A549 (cell line): ENCODE measurements at regions not wholly inside any gene's neighbourhood (a gene's known extent, or its start where the extent isn't known, plus 50 kb on each side); places are given as distances from the start of the nearest gene placed in this dataset.
A peak's percentile ranks its signal among the peaks of the same experiment; 100 is the strongest.

Experiments
- ATAC-seq, 2 experiments: fragments of 200-7000 bp in 1 of 2; fragments of >200 bp in 1 of 2; cut with Nextera tagmentation in 1 of 2; cut with Tn5 transposase in 1 of 2; 3 replicates each; pipeline versions ENCODE4 v1.8.0 to v1.9.1; 2018 to 2020; ENCODE audit warnings: mild to moderate bottlenecking in 1 of 2, moderate library complexity in 1 of 2
- CTCF ChIA-PET: fragments of 300-600 bp; sonication (Branson Sonifier 250); formaldehyde crosslinking; extraction: SDS; loops from one replicate; lab custom pipeline; 2021; ENCODE audit warnings: antibody characterized with exemption, inconsistent platforms; lab: Yijun Ruan, JAX
- POLR2A ChIA-PET: fragments of 350-600 bp; formaldehyde crosslinking; extraction: SDS; loops from one replicate; lab custom pipeline; 2021; ENCODE audit warnings: antibody characterized with exemption, inconsistent platforms; lab: Yijun Ruan, JAX
- DNase-seq, 2 experiments: peaks; one replicate each; pipeline versions ENCODE4 v3.0.0 to v3.0.0-alpha.2; 2011 to 2016; ENCODE audit warnings: low read depth in 1 of 2, low spot score in 1 of 2
- FAIRE-seq: peaks from 2 replicates; lab custom pipeline; 2011; peaks lifted over from hg19 to GRCh38; lab: Jason Lieb, UNC
- H3K27ac ChIP-seq, 2 experiments: fragments of >200 bp; sonication (Bioruptor Twin); formaldehyde crosslinking; 3 replicates each; pipeline ENCODE4 v1.5.1; 2016 to 2017
- H3K4me1 ChIP-seq: fragments of >200 bp; sonication (Bioruptor Twin); formaldehyde crosslinking; 3 replicates; pipeline ENCODE4 v1.6.1; 2016
- H3K4me2 ChIP-seq: fragments of >200 bp; sonication (Bioruptor Twin); formaldehyde crosslinking; 3 replicates; pipeline ENCODE4 v1.6.1; 2016
- H3K4me3 ChIP-seq: fragments of >200 bp; sonication (Bioruptor Twin); formaldehyde crosslinking; 3 replicates; pipeline ENCODE4 v1.5.1; 2016
- H3K9me3 ChIP-seq: fragments of >200 bp; sonication (Bioruptor Twin); formaldehyde crosslinking; 3 replicates; pipeline ENCODE4 v1.6.1; 2016
- CHD2 ChIP-seq: fragments of 150-350 bp; IDR thresholded peaks from 2 replicates; pipeline ENCODE4 v1.6.1; 2014; ENCODE audit warnings: low read length; ENCODE audit not compliant: partially characterized antibody
- CHD4 ChIP-seq: fragments of 200-600 bp; sonication (generic); IDR thresholded peaks from 2 replicates; pipeline ENCODE4 v1.6.1; 2016; ENCODE audit warnings: antibody characterized with exemption, mild to moderate bottlenecking, borderline replicate concordance
- EP300 ChIP-seq, 2 experiments: fragments of >200 bp; sonication (Bioruptor Twin); formaldehyde crosslinking; IDR thresholded peaks; 2 replicates in 1 of 2; 3 replicates in 1 of 2; pipeline ENCODE4 v1.6.1; 2016 to 2017
- HEYL ChIP-seq: fragments of 250-450 bp; sonication (Bioruptor Pico); IDR thresholded peaks from 2 replicates; pipeline ENCODE4 v1.8.0; 2021; ENCODE audit warnings: mild to moderate bottlenecking, moderate library complexity
- HOXB5 ChIP-seq: fragments of 250-450 bp; sonication (Bioruptor Pico); IDR thresholded peaks from 2 replicates; pipeline ENCODE4 v1.5.0; 2020; ENCODE audit warnings: mild to moderate bottlenecking, moderate library complexity
- JUN ChIP-seq, 2 experiments: fragments of >200 bp; sonication (Bioruptor Twin); formaldehyde crosslinking; IDR thresholded peaks; 2 replicates in 1 of 2; 3 replicates in 1 of 2; pipeline ENCODE4 v1.6.1; 2016 to 2017
- JUNB ChIP-seq: fragments of >200 bp; sonication (Bioruptor Twin); formaldehyde crosslinking; IDR thresholded peaks from 2 replicates; pipeline ENCODE4 v1.6.1; 2016
- MAFK ChIP-seq: fragments of 450-650 bp; IDR thresholded peaks from 2 replicates; pipeline ENCODE4 v1.6.1; 2014; ENCODE audit not compliant: partially characterized antibody
- POLR2A ChIP-seq: IDR thresholded peaks from 2 replicates; pipeline ENCODE4 v1.6.1; 2012; ENCODE audit warnings: mild to moderate bottlenecking, low read length
- POLR2AphosphoS2 ChIP-seq: conservative IDR thresholded peaks from 2 replicates; pipeline ENCODE4 v1.6.1; 2012; ENCODE audit warnings: low read length, improper control_type of control experiment, inconsistent platforms
- RAD21 ChIP-seq, 2 experiments: fragments of >200 bp in 1 of 2; sonication (Bioruptor Twin) in 1 of 2; formaldehyde crosslinking in 1 of 2; IDR thresholded peaks in 1 of 2; conservative IDR thresholded peaks in 1 of 2; 2 replicates in 1 of 2; 3 replicates in 1 of 2; pipeline ENCODE4 v1.6.1; 2012 to 2018; ENCODE audit warnings: inconsistent platforms in 1 of 2
- ZFP36 ChIP-seq: fragments of 450-650 bp; IDR thresholded peaks from 2 replicates; pipeline ENCODE4 v1.6.1; 2014; ENCODE audit warnings: borderline replicate concordance; ENCODE audit not compliant: partially characterized antibody
- WGBS: methylation state at CpG from one replicate; pipeline ENCODE4 v1.1.6; 2017; ENCODE audit errors: missing lambda C conversion rate; 5-methylcytosine and 5-hydroxymethylcytosine counted together
- TF ChIP-seq, protein P1 (sequence below): fragments of 450-650 bp; IDR thresholded peaks from 2 replicates; pipeline ENCODE4 v1.6.1; 2014; ENCODE audit warnings: antibody characterized with exemption
- TF ChIP-seq, protein P2 (sequence below): fragments of 250-450 bp; sonication (Bioruptor Pico); IDR thresholded peaks from 2 replicates; pipeline ENCODE4 v1.5.0; 2021; ENCODE audit warnings: mild to moderate bottlenecking, moderate library complexity, borderline replicate concordance
- TF ChIP-seq, protein P3 (sequence below): fragments of >200 bp; sonication (Bioruptor Twin); formaldehyde crosslinking; IDR thresholded peaks from 3 replicates; pipeline ENCODE4 v1.5.1; 2016
- TF ChIP-seq, protein P4 (sequence below): IDR thresholded peaks from 2 replicates; pipeline ENCODE4 v1.6.1; 2012; ENCODE audit warnings: low read depth, borderline replicate concordance
- TF ChIP-seq, protein P5 (sequence below): IDR thresholded peaks from 2 replicates; pipeline ENCODE4 v1.6.1; 2012

DNA sequence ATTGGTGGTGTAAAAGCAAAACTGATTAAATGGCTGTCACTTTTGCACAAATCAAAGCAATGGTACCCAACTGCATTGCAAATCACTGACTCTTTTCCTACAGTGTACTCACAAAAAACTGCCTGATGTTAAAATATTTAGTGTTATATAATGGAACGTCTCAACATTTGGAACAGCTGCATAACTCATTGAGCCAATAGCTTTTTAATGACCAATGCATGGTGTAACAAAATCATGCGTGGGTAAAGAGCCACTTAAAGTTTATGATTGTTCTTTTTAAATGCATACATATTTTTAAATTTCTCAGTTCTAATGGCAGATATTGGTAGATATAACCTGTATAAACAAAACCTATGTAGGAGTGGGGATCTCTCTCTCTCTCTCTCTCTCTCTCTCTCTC is 204.0 kb upstream of the MPHOSPH6 start:
- DNase-seq (no peak), ATAC-seq (no peak), FAIRE-seq (no peak)
- Histone ChIP-seq H3K4me1 (no peaks in the 10 kb centered on the region), H3K27ac (no peak overlapping the region), H3K4me3 (no peak overlapping the region), H3K9me3 (no peaks in the 10 kb centered on the region), H3K4me2 (no peak overlapping the region)
- POLR2A ChIA-PET, result no interaction called here
- WGBS, result 1% methylated on average over 2 of the region's 2 CpGs
- TF ChIP-seq EP300 (IDR thresholded peaks at IDR 0.05), result no peak
- TF ChIP-seq HOXB5 (CRISPR knock-in tag), result no peak
- TF ChIP-seq CHD4, result no peak
- TF ChIP-seq, protein P1, sequence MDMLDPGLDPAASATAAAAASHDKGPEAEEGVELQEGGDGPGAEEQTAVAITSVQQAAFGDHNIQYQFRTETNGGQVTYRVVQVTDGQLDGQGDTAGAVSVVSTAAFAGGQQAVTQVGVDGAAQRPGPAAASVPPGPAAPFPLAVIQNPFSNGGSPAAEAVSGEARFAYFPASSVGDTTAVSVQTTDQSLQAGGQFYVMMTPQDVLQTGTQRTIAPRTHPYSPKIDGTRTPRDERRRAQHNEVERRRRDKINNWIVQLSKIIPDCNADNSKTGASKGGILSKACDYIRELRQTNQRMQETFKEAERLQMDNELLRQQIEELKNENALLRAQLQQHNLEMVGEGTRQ, result no peak
- CTCF ChIA-PET, result no interaction called here

DNA sequence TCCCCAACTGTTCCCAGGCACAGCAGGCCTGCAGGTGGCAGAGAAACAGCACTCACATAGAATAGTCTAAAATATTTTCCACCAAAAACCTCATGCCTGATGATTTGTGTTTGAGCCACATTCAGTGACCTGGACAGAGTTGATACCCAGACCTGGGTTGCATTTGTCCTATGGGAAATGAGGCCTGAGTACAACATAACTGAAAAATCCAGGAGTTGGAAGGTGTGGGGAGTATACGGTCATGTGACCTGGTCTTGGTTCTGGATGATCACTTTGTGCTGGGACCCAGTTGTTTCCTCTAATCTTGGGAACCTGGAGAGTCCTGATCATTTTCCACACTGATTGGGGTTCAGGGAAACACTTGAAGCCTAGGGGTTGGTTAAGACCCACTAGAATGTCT is 200.3 kb upstream of the MPHOSPH6 start:
- TF ChIP-seq POLR2AphosphoS2 (no peak), JUNB (no peak), MAFK (no peak), CHD4 (no peak), ZFP36 (no peak), POLR2A (no peak), HOXB5 (CRISPR knock-in tag) (no peak), JUN (IDR thresholded peaks at IDR 0.05) (no peak), HEYL (no peak)
- TF ChIP-seq, protein P2, sequence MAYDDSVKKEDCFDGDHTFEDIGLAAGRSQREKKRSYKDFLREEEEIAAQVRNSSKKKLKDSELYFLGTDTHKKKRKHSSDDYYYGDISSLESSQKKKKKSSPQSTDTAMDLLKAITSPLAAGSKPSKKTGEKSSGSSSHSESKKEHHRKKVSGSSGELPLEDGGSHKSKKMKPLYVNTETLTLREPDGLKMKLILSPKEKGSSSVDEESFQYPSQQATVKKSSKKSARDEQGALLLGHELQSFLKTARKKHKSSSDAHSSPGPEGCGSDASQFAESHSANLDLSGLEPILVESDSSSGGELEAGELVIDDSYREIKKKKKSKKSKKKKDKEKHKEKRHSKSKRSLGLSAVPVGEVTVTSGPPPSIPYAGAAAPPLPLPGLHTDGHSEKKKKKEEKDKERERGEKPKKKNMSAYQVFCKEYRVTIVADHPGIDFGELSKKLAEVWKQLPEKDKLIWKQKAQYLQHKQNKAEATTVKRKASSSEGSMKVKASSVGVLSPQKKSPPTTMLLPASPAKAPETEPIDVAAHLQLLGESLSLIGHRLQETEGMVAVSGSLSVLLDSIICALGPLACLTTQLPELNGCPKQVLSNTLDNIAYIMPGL (CRISPR knock-in tag), result no peak
- TF ChIP-seq, protein P3, sequence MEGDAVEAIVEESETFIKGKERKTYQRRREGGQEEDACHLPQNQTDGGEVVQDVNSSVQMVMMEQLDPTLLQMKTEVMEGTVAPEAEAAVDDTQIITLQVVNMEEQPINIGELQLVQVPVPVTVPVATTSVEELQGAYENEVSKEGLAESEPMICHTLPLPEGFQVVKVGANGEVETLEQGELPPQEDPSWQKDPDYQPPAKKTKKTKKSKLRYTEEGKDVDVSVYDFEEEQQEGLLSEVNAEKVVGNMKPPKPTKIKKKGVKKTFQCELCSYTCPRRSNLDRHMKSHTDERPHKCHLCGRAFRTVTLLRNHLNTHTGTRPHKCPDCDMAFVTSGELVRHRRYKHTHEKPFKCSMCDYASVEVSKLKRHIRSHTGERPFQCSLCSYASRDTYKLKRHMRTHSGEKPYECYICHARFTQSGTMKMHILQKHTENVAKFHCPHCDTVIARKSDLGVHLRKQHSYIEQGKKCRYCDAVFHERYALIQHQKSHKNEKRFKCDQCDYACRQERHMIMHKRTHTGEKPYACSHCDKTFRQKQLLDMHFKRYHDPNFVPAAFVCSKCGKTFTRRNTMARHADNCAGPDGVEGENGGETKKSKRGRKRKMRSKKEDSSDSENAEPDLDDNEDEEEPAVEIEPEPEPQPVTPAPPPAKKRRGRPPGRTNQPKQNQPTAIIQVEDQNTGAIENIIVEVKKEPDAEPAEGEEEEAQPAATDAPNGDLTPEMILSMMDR, result no peak
- TF ChIP-seq, all 56 proteins: peak for 0
- Histone ChIP-seq H3K9me3 (no peaks in the 10 kb centered on the region), H3K4me2 (no peak overlapping the region), H3K4me3 (no peak overlapping the region), H3K27ac (no peak overlapping the region), H3K4me1 (no peaks in the 10 kb centered on the region)
- ATAC-seq (no peak), DNase-seq (no peak), FAIRE-seq (no peak)
- ChIA-PET CTCF (no interaction called here), POLR2A (no interaction called here)
- WGBS, result 69% methylated on average over 1 of the region's 1 CpG

DNA sequence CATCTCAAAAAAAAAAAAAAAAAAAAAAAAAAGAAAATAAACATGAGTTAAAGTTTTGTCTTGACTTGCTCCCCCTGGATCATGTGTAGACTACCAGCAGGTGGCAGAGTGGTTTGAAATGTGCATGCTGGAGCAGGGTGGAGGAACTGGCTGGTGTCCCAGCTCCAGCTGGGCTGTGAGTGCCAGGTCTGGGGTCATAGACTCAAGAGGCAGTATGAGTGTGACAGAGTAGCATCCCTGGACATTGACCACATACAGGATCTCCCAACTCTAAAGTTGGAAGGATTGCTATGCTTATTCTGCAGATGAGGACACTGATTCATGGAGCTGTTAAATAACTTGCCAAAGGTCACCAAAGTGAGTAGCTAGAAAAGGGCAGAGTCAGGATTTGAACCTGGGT is 198.0 kb upstream of the MPHOSPH6 start:
- ChIA-PET POLR2A (no interaction called here), CTCF (no interaction called here)
- Histone ChIP-seq H3K27ac (no peak overlapping the region), H3K4me3 (no peak overlapping the region), H3K4me1 (no peaks in the 10 kb centered on the region), H3K4me2 (no peak overlapping the region), H3K9me3 (no peaks in the 10 kb centered on the region)
- TF ChIP-seq RAD21 (conservative IDR thresholded peaks at IDR 0.05 in 1 of 2, IDR thresholded peaks at IDR 0.05 in 1 of 2) (0 out of 5 replicates have a peak, but pooled peaks of 1 of the 2 experiments have one; percentile 9), CHD2 (no peak), HOXB5 (CRISPR knock-in tag) (no peak)
- peak in 1 of 2 experiments; percentile 77; a peak in 3 of 6 replicates for ATAC-seq
- no peak for FAIRE-seq
- peak; percentile 13 to 32 for DNase-seq

DNA sequence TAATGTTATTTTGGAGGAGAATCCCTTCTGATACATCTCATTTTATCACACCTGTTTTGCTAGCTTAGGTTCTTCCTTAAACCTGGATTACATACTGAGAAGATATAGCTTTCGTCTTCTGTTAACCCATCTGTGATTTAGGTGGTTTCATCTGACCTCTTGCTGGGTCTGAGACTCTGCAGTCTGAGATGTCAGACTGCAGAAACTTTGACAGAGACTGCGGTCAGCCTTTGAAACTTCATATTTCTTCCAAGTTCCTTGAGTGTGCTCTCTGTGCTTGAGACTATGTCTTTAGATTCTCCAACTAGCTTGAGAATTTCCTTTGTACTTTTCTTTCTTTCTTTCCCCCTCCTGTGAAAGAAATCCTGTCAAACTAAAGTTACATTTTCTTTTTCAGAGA is 196.4 kb upstream of the MPHOSPH6 start:
- Histone ChIP-seq H3K4me2 (no peak overlapping the region), H3K4me3 (no peak overlapping the region), H3K9me3 (no peaks in the 10 kb centered on the region), H3K4me1 (no peaks in the 10 kb centered on the region), H3K27ac (no peak overlapping the region)
- DNase-seq, result no peak
- 6% methylated on average over 2 of the region's 2 CpGs for WGBS
- TF ChIP-seq, protein P4, sequence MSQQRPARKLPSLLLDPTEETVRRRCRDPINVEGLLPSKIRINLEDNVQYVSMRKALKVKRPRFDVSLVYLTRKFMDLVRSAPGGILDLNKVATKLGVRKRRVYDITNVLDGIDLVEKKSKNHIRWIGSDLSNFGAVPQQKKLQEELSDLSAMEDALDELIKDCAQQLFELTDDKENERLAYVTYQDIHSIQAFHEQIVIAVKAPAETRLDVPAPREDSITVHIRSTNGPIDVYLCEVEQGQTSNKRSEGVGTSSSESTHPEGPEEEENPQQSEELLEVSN, result no peak
- TF ChIP-seq, protein P5, sequence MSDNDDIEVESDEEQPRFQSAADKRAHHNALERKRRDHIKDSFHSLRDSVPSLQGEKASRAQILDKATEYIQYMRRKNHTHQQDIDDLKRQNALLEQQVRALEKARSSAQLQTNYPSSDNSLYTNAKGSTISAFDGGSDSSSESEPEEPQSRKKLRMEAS, result no peak
- FAIRE-seq, result no peak
- CTCF ChIA-PET, result no interaction called here
- POLR2A ChIA-PET, result no interaction called here
- no peak for ATAC-seq
